Fibroblast of lung (primary cell): ENCODE measurements at regions not wholly inside any gene's neighbourhood (a gene's known extent, or its start where the extent isn't known, plus 50 kb on each side); places are given as distances from the start of the nearest gene placed in this dataset.

Experiments used
- CTCF ChIP-seq, 2 donors: IDR thresholded peaks in 1 of 2; conservative IDR thresholded peaks in 1 of 2; 1 replicate in 1 of 2; 2 replicates in 1 of 2; pipeline ENCODE4 v1.5.1; 2011 to 2012; ENCODE audit warnings: low read length in 2 of 2, control low read depth in 1 of 2, inconsistent platforms in 1 of 2, low read depth in 1 of 2, mild to moderate bottlenecking in 1 of 2
- EZH2 ChIP-seq: IDR thresholded peaks from 2 replicates; pipeline ENCODE4 v1.5.1; 2012; ENCODE audit warnings: low read length, control low read depth, mild to moderate bottlenecking; ENCODE audit errors: missing control alignments

GRCh38 chr1:209531549-209531948 is 52.0 kb upstream of the CAMK1G start:
- TF ChIP-seq CTCF (conservative IDR thresholded peaks at IDR 0.05 in 1 of 2, IDR thresholded peaks at IDR 0.05 in 1 of 2; ENCODE audit: low read depth in 1 of 2, low read length in 2 of 2): no peak
- TF ChIP-seq EZH2: no peak
